HG03575 (cell line): ENCODE measurements at regions not wholly inside any gene's neighbourhood (a gene's known extent, or its start where the extent isn't known, plus 50 kb on each side); places are given as distances from the start of the nearest gene placed in this dataset.

Source experiments
- ATAC-seq: cut with Tn5 transposase; IDR thresholded peaks from one replicate; pipeline ENCODE4 v1.9.1; 2021; ENCODE audit not compliant: unreplicated experiment, insufficient number of reproducible peaks, low FRiP score; ENCODE audit errors: extremely low read depth

- no peak for ATAC-seq
Observed at GRCh38 chr4:166257276-166257675, 384.2 kb downstream of the TLL1 start.

- ATAC-seq: no peak
Observed at GRCh38 chr4:166257891-166258290, 384.9 kb downstream of the TLL1 start.

GRCh38 chr4:166259081-166259480 lies 386.0 kb downstream of the TLL1 start:
- ATAC-seq: no peak

GRCh38 chr4:166274136-166274761 lies 401.2 kb downstream of the TLL1 start:
- no peak for ATAC-seq

GRCh38 chr4:166274775-166275174 lies 401.7 kb downstream of the TLL1 start:
- no peak for ATAC-seq

- no peak for ATAC-seq
Observed at GRCh38 chr4:166277401-166277800, 404.4 kb downstream of the TLL1 start.

GRCh38 chr4:166277853-166278252 lies 404.8 kb downstream of the TLL1 start:
- no peak for ATAC-seq

- ATAC-seq: no peak
Observed at GRCh38 chr4:166279261-166279660, 406.2 kb downstream of the TLL1 start.

- ATAC-seq: no peak
Observed at GRCh38 chr4:166280642-166281041, 407.6 kb downstream of the TLL1 start.

- no peak for ATAC-seq
Observed at GRCh38 chr4:166282081-166282770, 409.2 kb downstream of the TLL1 start.

GRCh38 chr4:166284221-166284620 lies 411.2 kb downstream of the TLL1 start:
- ATAC-seq: no peak

- ATAC-seq: no peak
Observed at GRCh38 chr4:166290426-166290825, 417.4 kb downstream of the TLL1 start.

- ATAC-seq: no peak
Observed at GRCh38 chr4:166293556-166293955, 420.5 kb downstream of the TLL1 start.

- ATAC-seq: no peak
Observed at GRCh38 chr4:166301266-166301665, 428.2 kb downstream of the TLL1 start.

- no peak for ATAC-seq
Observed at GRCh38 chr4:166308647-166309046, 435.6 kb downstream of the TLL1 start.

- no peak for ATAC-seq
Observed at GRCh38 chr4:166309286-166309685, 436.2 kb downstream of the TLL1 start.

- no peak for ATAC-seq
Observed at GRCh38 chr4:166311169-166311568, 438.1 kb downstream of the TLL1 start.

GRCh38 chr4:166312166-166312565 lies 439.1 kb downstream of the TLL1 start:
- no peak for ATAC-seq

GRCh38 chr4:166314902-166315301 lies 441.9 kb downstream of the TLL1 start:
- ATAC-seq: no peak

- ATAC-seq: no peak
Observed at GRCh38 chr4:166315721-166316467, 442.9 kb downstream of the TLL1 start.
